Upper lobe of right lung (tissue), 1 donor: ENCODE measurements at regions not wholly inside any gene's neighbourhood (a gene's known extent, or its start where the extent isn't known, plus 50 kb on each side); places are given as distances from the start of the nearest gene placed in this dataset.

Source experiments
- ATAC-seq: fragments of 200-7000 bp; cut with Tn5 transposase; one replicate; pipeline ENCODE4 v1.9.1; 2020; ENCODE audit warnings: mild to moderate bottlenecking, moderate library complexity
- DNase-seq: peaks from one replicate; pipeline ENCODE4 v3.0.0-alpha.2; 2020
- H3K27ac ChIP-seq: fragments of 200-600 bp; one replicate; pipeline ENCODE4 v1.8.0; 2022
- H3K27me3 ChIP-seq: fragments of 200-600 bp; one replicate; pipeline ENCODE4 v1.8.0; 2022; ENCODE audit warnings: mild to moderate bottlenecking
- H3K36me3 ChIP-seq: fragments of 200-600 bp; one replicate; pipeline ENCODE4 v1.8.0; 2022
- H3K4me1 ChIP-seq: fragments of 200-600 bp; one replicate; pipeline ENCODE4 v1.8.0; 2022
- H3K4me3 ChIP-seq: fragments of 200-600 bp; one replicate; pipeline ENCODE4 v1.8.0; 2022; ENCODE audit warnings: mild to moderate bottlenecking
- H3K9me3 ChIP-seq: fragments of 200-600 bp; one replicate; pipeline ENCODE4 v1.8.0; 2022
- CTCF ChIP-seq: fragments of 200-600 bp; IDR thresholded peaks from one replicate; pipeline ENCODE4 v1.8.0; 2022; ENCODE audit warnings: antibody characterized with exemption
- intact Hi-C: fragments of 100-400 bp; cut with DNase I; formaldehyde crosslinking; loops from one replicate; pipeline ENCODE4 v1.11.0; 2022
- donor health status: DM: no; HTN: yes; CAD: no; lungs with severe emphysema.

GRCh38 chr5:91885291-91886265 lies 502.5 kb upstream of the ARRDC3 start:
- Histone ChIP-seq H3K36me3 (no peaks in the 10 kb centered on the region), H3K9me3 (no peaks in the 10 kb centered on the region), H3K4me3 (no peak overlapping the region), H3K4me1 (no peaks in the 10 kb centered on the region), H3K27me3 (no peaks in the 10 kb centered on the region), H3K27ac (no peak overlapping the region)
- TF ChIP-seq CTCF = no peak
- ATAC-seq (no peak), DNase-seq (no peak)
- intact Hi-C loops = no loop called here

GRCh38 chr5:91884036-91884435 lies 500.9 kb upstream of the ARRDC3 start:
- Histone ChIP-seq H3K9me3 (no peaks in the 10 kb centered on the region), H3K27me3 (no peaks in the 10 kb centered on the region), H3K36me3 (no peaks in the 10 kb centered on the region), H3K27ac (no peak overlapping the region), H3K4me3 (no peak overlapping the region), H3K4me1 (no peaks in the 10 kb centered on the region)
- ATAC-seq = no peak
- TF ChIP-seq CTCF = no peak
- intact Hi-C loops = no loop called here
- DNase-seq = no peak

GRCh38 chr5:91875196-91875779 lies 492.2 kb upstream of the ARRDC3 start:
- Histone ChIP-seq H3K9me3 (no peaks in the 10 kb centered on the region), H3K4me3 (no peak overlapping the region), H3K4me1 (no peaks in the 10 kb centered on the region), H3K27me3 (no peaks in the 10 kb centered on the region), H3K27ac (no peak overlapping the region), H3K36me3 (no peaks in the 10 kb centered on the region)
- ATAC-seq = no peak
- intact Hi-C loops = no loop called here
- no peak for TF ChIP-seq CTCF
- DNase-seq = no peak

GRCh38 chr5:91867799-91868198 lies 484.7 kb upstream of the ARRDC3 start:
- TF ChIP-seq CTCF = no peak
- H3K4me3 ChIP-seq = no peak overlapping the region
- ATAC-seq (no peak), DNase-seq (no peak)
- intact Hi-C loops = no loop called here
- no peak overlapping the region for H3K27ac ChIP-seq
- no peaks in the 10 kb centered on the region for H3K9me3 ChIP-seq
- no peaks in the 10 kb centered on the region for H3K27me3 ChIP-seq
- H3K36me3 ChIP-seq = no peaks in the 10 kb centered on the region
- H3K4me1 ChIP-seq = no peaks in the 10 kb centered on the region

GRCh38 chr5:91865915-91866314 lies 482.8 kb upstream of the ARRDC3 start:
- DNase-seq (no peak), ATAC-seq (no peak)
- Histone ChIP-seq H3K4me3 (no peak overlapping the region), H3K36me3 (no peaks in the 10 kb centered on the region), H3K9me3 (no peaks in the 10 kb centered on the region), H3K4me1 (no peaks in the 10 kb centered on the region), H3K27me3 (no peaks in the 10 kb centered on the region), H3K27ac (no peak overlapping the region)
- TF ChIP-seq CTCF = no peak
- intact Hi-C loops = no loop called here
